Epithelial cell of proximal tubule (primary cell): ENCODE measurements at regions not wholly inside any gene's neighbourhood (a gene's known extent, or its start where the extent isn't known, plus 50 kb on each side); places are given as distances from the start of the nearest gene placed in this dataset.

ENCODE experiments used
- DNase-seq: peaks from one replicate; pipeline ENCODE4 v3.0.0-alpha.2; 2011; ENCODE audit warnings: low read depth
- H3K4me3 ChIP-seq: 2 replicates; pipeline ENCODE4 v1.5.1; 2011; ENCODE audit warnings: low read depth, mild to moderate bottlenecking, low read length
- TF ChIP-seq, protein P1 (sequence below): conservative IDR thresholded peaks from 2 replicates; pipeline ENCODE4 v1.5.1; 2012; ENCODE audit warnings: low read depth, mild to moderate bottlenecking, low read length

DNA sequence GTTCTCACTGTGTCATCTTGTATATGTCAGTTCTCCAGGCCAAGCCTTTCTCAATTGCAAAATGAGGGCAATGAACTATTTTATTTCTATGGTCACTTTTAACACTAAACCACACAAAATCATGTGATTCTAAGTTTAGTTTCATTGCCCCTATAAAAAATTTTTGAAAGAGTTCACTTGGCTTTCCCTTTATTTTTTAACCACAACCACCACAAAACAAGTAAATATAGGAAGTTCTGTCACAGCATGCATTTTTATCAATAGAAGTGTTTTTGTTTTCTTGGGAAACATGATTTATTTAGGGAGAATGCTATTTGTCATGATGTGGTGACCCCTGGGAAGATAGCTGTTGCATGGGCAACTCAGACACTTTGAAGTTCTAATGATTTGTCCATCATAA lies 169.1 kb downstream of the CSNK1G3 start:
- no peak for DNase-seq
- H3K4me3 ChIP-seq = no peak overlapping the region
- TF ChIP-seq, protein P1, sequence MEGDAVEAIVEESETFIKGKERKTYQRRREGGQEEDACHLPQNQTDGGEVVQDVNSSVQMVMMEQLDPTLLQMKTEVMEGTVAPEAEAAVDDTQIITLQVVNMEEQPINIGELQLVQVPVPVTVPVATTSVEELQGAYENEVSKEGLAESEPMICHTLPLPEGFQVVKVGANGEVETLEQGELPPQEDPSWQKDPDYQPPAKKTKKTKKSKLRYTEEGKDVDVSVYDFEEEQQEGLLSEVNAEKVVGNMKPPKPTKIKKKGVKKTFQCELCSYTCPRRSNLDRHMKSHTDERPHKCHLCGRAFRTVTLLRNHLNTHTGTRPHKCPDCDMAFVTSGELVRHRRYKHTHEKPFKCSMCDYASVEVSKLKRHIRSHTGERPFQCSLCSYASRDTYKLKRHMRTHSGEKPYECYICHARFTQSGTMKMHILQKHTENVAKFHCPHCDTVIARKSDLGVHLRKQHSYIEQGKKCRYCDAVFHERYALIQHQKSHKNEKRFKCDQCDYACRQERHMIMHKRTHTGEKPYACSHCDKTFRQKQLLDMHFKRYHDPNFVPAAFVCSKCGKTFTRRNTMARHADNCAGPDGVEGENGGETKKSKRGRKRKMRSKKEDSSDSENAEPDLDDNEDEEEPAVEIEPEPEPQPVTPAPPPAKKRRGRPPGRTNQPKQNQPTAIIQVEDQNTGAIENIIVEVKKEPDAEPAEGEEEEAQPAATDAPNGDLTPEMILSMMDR = no peak

DNA sequence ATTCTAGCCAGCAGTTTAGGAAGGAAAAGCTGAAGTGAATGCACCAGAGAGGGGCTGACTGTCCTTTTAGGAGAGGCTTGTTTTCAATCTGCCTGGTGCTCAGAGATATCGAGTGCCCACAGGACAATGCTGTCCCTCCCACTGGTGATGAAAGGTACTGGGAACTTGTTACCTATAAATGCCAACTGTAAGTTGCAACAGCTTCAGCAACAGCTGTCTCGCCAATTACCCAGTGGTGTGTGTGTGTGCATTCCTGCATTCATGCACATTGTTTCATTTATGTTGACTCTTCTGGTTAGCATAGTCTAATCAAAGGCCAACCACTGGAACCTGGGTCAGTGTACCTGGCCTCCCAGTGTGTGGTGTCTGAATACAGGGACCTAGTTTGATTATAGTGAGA lies 161.1 kb downstream of the CSNK1G3 start:
- H3K4me3 ChIP-seq = no peak overlapping the region
- TF ChIP-seq, protein P1 = peak; percentile 8
- DNase-seq = no peak

DNA sequence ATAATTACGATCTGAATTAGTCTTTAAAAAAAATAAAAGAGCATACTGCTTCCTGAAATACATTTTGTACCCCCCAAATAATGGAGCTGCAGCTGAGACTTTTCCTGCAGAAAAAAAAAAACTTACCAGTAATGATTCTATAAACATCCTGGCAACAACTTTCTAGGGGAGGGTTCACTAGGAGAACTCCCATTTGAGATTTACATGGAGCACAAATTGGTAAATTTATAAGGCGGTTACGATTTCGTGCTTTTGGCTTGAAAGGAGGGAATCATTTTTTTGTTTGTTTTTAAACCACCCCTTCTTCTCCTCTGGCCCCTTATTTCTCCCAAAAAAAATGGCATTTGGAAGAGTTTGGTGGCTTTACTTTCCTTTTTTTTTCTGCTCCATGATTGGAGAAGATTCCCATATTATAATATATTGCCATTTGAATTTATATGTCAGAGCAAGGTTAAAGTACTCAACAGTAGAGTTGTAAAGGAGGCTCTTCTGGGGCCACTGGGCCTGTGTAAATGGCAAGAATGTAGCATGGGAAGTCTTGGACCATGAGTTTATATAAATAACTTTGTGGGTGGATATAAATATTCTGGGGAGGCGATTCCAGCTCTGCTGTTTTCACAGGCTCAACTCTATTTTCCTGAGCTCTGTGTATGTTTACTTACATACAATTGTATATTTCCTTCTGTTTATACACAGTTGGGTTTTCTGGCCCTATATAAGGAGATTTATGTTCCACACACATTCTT lies 159.9 kb downstream of the CSNK1G3 start:
- TF ChIP-seq, protein P1 = no peak
- no peak for DNase-seq
- H3K4me3 ChIP-seq = no peak overlapping the region

DNA sequence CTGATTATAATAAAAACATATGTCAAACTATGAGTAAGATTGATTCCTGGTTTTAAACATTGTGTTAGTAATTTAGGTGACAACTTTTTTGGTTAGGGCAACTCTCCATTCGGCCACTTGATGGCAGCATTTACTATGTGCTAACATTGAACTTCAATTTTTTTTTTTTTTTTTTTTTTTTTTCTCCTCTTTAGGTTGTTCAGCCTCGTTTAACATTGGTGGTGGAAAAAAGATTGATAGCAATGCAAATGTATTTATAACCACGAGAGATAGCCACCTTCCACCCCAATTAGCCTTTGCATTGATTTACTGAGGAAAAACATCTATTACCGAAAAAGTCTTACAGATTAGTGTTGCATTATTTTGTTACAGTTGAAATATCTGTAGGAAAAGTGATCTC lies 159.1 kb downstream of the CSNK1G3 start:
- no peak for DNase-seq
- TF ChIP-seq, protein P1 = peak; percentile 83
- no peak overlapping the region for H3K4me3 ChIP-seq
